ENCODE measurements at regions not wholly inside any gene's neighbourhood (a gene's known extent, or its start where the extent isn't known, plus 50 kb on each side); places are given as distances from the start of the nearest gene placed in this dataset.

DNA sequence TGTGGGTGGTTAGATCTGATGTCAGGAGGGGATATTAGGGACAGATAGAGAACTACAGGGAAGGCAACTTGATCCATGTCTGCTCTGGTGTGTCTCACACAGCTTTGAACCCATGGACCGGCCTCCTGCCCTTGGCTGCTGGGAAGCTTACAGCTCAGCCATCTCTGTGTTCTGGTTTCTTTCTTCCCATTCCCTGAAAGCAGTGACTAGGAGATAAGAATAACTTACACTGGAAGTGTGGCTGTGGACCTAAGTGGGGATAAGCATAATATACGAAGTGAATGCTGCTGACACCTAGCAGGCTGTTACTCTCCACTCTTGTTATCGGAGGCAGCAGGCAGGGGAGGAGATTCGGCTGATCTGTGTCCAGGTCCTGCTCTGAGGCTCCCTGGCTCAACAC is 282.3 kb upstream of the TUT7 start:
- Histone ChIP-seq H4K20me1 (ENCODE audit: insufficient read depth) (no peaks in the 10 kb centered on the region), H3F3A (ENCODE audit: insufficient read depth, low read length, poor library complexity, severe bottlenecking) (no peaks in the 10 kb centered on the region), H3K9me2 (ENCODE audit: insufficient read depth, low read length) (no peaks in the 10 kb centered on the region), H2AFZ (ENCODE audit: low read depth, low read length) (no peak overlapping the region), H3K4me2 (ENCODE audit: low read length) (no peak overlapping the region), H3K79me2 (replicated peaks; ENCODE audit: insufficient read depth, low read length) (no peaks in the 10 kb centered on the region), H3K27me3 (ENCODE audit: insufficient read depth, low read depth, low read length) (no peaks in the 10 kb centered on the region), H3K27ac (ENCODE audit: low read length) (no peak overlapping the region), H3K9me3 (ENCODE audit: low read length) (peaks cover 4% of the 10 kb centered on the region), H3K36me3 (ENCODE audit: insufficient read depth, low read length) (no peaks in the 10 kb centered on the region), H3K4me3 (ENCODE audit: low read length) (no peak overlapping the region), H3K9ac (ENCODE audit: low read length) (no peak overlapping the region)
- TF ChIP-seq POLR2AphosphoS5 (IDR thresholded peaks at IDR 0.05) (no peak), TAF1 (IDR thresholded peaks at IDR 0.05; ENCODE audit: low read depth) (no peak), EP300 (conservative IDR thresholded peaks at IDR 0.05; ENCODE audit: poor library complexity, severe bottlenecking) (no peak), MXI1 (conservative IDR thresholded peaks at IDR 0.05; ENCODE audit: poor library complexity, severe bottlenecking) (no peak), RAD21 (conservative IDR thresholded peaks at IDR 0.05) (no peak), SMC3 (conservative IDR thresholded peaks at IDR 0.05; ENCODE audit: poor library complexity) (no peak), REST (IDR thresholded peaks at IDR 0.05; ENCODE audit: borderline replicate concordance) (no peak), EZH2 (IDR thresholded peaks at IDR 0.05; ENCODE audit: borderline replicate concordance, insufficient read depth, low read length, poor library complexity, severe bottlenecking) (no peak)
- TF ChIP-seq, protein P1, sequence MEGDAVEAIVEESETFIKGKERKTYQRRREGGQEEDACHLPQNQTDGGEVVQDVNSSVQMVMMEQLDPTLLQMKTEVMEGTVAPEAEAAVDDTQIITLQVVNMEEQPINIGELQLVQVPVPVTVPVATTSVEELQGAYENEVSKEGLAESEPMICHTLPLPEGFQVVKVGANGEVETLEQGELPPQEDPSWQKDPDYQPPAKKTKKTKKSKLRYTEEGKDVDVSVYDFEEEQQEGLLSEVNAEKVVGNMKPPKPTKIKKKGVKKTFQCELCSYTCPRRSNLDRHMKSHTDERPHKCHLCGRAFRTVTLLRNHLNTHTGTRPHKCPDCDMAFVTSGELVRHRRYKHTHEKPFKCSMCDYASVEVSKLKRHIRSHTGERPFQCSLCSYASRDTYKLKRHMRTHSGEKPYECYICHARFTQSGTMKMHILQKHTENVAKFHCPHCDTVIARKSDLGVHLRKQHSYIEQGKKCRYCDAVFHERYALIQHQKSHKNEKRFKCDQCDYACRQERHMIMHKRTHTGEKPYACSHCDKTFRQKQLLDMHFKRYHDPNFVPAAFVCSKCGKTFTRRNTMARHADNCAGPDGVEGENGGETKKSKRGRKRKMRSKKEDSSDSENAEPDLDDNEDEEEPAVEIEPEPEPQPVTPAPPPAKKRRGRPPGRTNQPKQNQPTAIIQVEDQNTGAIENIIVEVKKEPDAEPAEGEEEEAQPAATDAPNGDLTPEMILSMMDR (IDR thresholded peaks at IDR 0.05; ENCODE audit: poor library complexity, severe bottlenecking) = no peak

- peaks cover 4% of the 10 kb centered on the region for H3K9me3 ChIP-seq (ENCODE audit: low read length)
- H4K20me1 ChIP-seq (ENCODE audit: insufficient read depth) = no peaks in the 10 kb centered on the region
- no peaks in the 10 kb centered on the region for H3K36me3 ChIP-seq (ENCODE audit: insufficient read depth, low read length)
- TF ChIP-seq RAD21 (conservative IDR thresholded peaks at IDR 0.05) = no peak
- no peak for TF ChIP-seq POLR2AphosphoS5 (IDR thresholded peaks at IDR 0.05)
- TF ChIP-seq SMC3 (conservative IDR thresholded peaks at IDR 0.05; ENCODE audit: poor library complexity) = no peak
- TF ChIP-seq REST (IDR thresholded peaks at IDR 0.05; ENCODE audit: borderline replicate concordance) = no peak
- no peak for TF ChIP-seq EZH2 (IDR thresholded peaks at IDR 0.05; ENCODE audit: borderline replicate concordance, insufficient read depth, low read length, poor library complexity, severe bottlenecking)
- no peak for TF ChIP-seq MXI1 (conservative IDR thresholded peaks at IDR 0.05; ENCODE audit: poor library complexity, severe bottlenecking)
- no peak for TF ChIP-seq TAF1 (IDR thresholded peaks at IDR 0.05; ENCODE audit: low read depth)
- TF ChIP-seq, protein P1 (IDR thresholded peaks at IDR 0.05; ENCODE audit: poor library complexity, severe bottlenecking) = no peak
- no peak for TF ChIP-seq EP300 (conservative IDR thresholded peaks at IDR 0.05; ENCODE audit: poor library complexity, severe bottlenecking)
- no peak overlapping the region for H3K9ac ChIP-seq (ENCODE audit: low read length)
- H3K27me3 ChIP-seq (ENCODE audit: insufficient read depth, low read depth, low read length) = no peaks in the 10 kb centered on the region
- H3K4me3 ChIP-seq (ENCODE audit: low read length) = no peak overlapping the region
- no peaks in the 10 kb centered on the region for H3K9me2 ChIP-seq (ENCODE audit: insufficient read depth, low read length)
- no peaks in the 10 kb centered on the region for H3K79me2 ChIP-seq (replicated peaks; ENCODE audit: insufficient read depth, low read length)
- H3K4me2 ChIP-seq (ENCODE audit: low read length) = no peak overlapping the region
- H3F3A ChIP-seq (ENCODE audit: insufficient read depth, low read length, poor library complexity, severe bottlenecking) = no peaks in the 10 kb centered on the region
- no peak overlapping the region for H3K27ac ChIP-seq (ENCODE audit: low read length)
- H2AFZ ChIP-seq (ENCODE audit: low read depth, low read length) = no peak overlapping the region
Observed at GRCh38 chr9:86636038-86636437, 281.8 kb upstream of the TUT7 start.

Data from neural cell (in vitro differentiated cells).